ENCODE measurements at regions not wholly inside any gene's neighbourhood (a gene's known extent, or its start where the extent isn't known, plus 50 kb on each side); places are given as distances from the start of the nearest gene placed in this dataset.

DNA sequence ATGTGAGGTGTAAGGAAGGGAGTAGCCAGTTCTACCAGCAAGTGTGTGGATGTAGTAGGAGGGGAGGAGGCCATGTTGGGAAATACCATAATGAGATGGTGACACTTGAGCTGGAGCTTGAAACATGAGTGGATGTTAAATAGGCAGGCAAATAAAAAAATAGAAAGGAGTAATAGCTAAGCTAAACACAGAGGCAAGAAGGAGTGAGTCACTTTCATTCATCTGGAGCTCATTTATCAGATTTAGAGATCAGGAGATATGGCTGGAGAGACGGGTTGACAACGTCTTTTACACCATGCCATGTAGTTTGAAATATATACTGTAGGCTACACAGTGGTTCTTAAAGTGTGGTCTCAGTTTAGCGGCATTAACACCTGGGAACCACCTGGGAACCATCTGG, 390.5 kb downstream of the DIPK2A start:
- no peaks in the 10 kb centered on the region for H3K36me3 ChIP-seq (ENCODE audit: control insufficient read depth, insufficient read depth, low read length)
- H3K9ac ChIP-seq (ENCODE audit: extremely low read depth, low read length, poor library complexity, severe bottlenecking) = no peak overlapping the region
- 86 to 92% methylated on average over 2 to 3 of the region's 3 CpGs for WGBS, 2 experiments (ENCODE audit: insufficient coverage in 1 of 2, insufficient read length in 1 of 2)
- no peaks in the 10 kb centered on the region for H3K4me1 Mint-ChIP-seq
- H3K9me3 ChIP-seq (ENCODE audit: control insufficient read depth, low read length) = peaks cover 1% of the 10 kb centered on the region
- peaks cover 3% of the 10 kb centered on the region for H3K36me3 Mint-ChIP-seq (ENCODE audit: low read depth)
- H3K27me3 Mint-ChIP-seq (ENCODE audit: insufficient read depth) = no peaks in the 10 kb centered on the region
- H3K4me3 Mint-ChIP-seq = no peak overlapping the region
- no peak for TF ChIP-seq CTCF (conservative IDR thresholded peaks at IDR 0.05)
- H3K4me1 ChIP-seq (ENCODE audit: control insufficient read depth, insufficient read depth, low read length) = no peaks in the 10 kb centered on the region
- H3K9me3 Mint-ChIP-seq = peaks cover 6% of the 10 kb centered on the region
- no peak overlapping the region for H3K4me3 ChIP-seq (ENCODE audit: low read length)
- no peak overlapping the region for H3K27ac ChIP-seq (ENCODE audit: low read depth, low read length)
- no peak overlapping the region for H3K27ac Mint-ChIP-seq
- no peaks in the 10 kb centered on the region for H3K27me3 ChIP-seq (ENCODE audit: control insufficient read depth, insufficient read depth, low read length, poor library complexity, severe bottlenecking)
- no peak for DNase-seq

DNA sequence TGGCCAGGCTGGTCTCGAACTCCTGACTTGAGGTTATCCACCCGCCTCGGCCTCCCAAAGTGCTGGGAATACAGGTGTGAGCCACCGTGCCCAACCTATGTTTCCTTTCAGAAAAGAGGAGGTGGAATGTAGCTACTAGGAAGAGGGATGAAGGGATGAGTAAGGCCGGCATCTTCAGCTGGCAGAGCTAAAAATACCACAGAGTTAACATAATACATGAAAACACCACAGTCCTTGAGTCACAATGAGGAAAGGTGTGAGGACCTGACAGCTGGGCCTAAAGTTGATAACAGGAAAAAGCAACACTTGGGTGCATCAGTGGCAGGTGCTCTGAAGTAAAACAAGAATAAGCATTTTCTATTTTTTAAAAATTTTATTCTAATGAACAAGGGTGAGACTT, 392.2 kb downstream of the DIPK2A start:
- TF ChIP-seq CTCF (conservative IDR thresholded peaks at IDR 0.05) = no peak
- Mint-ChIP-seq H3K27me3 (ENCODE audit: insufficient read depth) (no peaks in the 10 kb centered on the region), H3K4me1 (no peaks in the 10 kb centered on the region), H3K9me3 (peaks cover 22% of the 10 kb centered on the region), H3K4me3 (no peak overlapping the region), H3K27ac (no peak overlapping the region), H3K36me3 (ENCODE audit: low read depth) (peaks cover 11% of the 10 kb centered on the region)
- H3K4me3 ChIP-seq (ENCODE audit: low read length) = no peak overlapping the region
- H3K27me3 ChIP-seq (ENCODE audit: control insufficient read depth, insufficient read depth, low read length, poor library complexity, severe bottlenecking) = no peaks in the 10 kb centered on the region
- no peak for DNase-seq
- H3K27ac ChIP-seq (ENCODE audit: low read depth, low read length) = no peak overlapping the region
- 93 to 100% methylated on average over 2 to 5 of the region's 5 CpGs for WGBS, 2 experiments (ENCODE audit: insufficient coverage in 1 of 2, insufficient read length in 1 of 2)
- H3K36me3 ChIP-seq (ENCODE audit: control insufficient read depth, insufficient read depth, low read length) = no peaks in the 10 kb centered on the region
- H3K9me3 ChIP-seq (ENCODE audit: control insufficient read depth, low read length) = peaks cover 18% of the 10 kb centered on the region
- no peaks in the 10 kb centered on the region for H3K4me1 ChIP-seq (ENCODE audit: control insufficient read depth, insufficient read depth, low read length)
- H3K9ac ChIP-seq (ENCODE audit: extremely low read depth, low read length, poor library complexity, severe bottlenecking) = no peak overlapping the region

DNA sequence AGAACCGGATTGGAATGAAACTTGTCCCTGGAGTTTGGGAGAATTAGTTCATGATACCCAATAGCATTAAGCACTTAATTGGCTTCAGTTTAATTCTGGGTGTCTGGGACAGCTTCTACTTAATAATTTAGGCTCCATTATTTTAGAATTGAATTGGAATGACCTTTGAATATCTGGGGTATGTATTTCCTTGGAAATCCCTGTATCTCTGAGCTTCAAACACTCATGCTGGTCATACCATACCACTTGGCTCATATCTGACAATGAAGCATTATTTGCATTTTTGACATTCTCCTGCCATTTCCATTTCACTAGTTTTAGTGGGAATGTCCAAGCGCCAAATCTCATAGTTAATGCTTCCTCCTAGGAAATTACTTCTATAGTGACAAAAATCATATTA, 393.1 kb downstream of the DIPK2A start:
- peaks cover 18% of the 10 kb centered on the region for H3K9me3 ChIP-seq (ENCODE audit: control insufficient read depth, low read length)
- no peak overlapping the region for H3K4me3 Mint-ChIP-seq
- H3K9ac ChIP-seq (ENCODE audit: extremely low read depth, low read length, poor library complexity, severe bottlenecking) = no peak overlapping the region
- no peaks in the 10 kb centered on the region for H3K27me3 ChIP-seq (ENCODE audit: control insufficient read depth, insufficient read depth, low read length, poor library complexity, severe bottlenecking)
- no peak for TF ChIP-seq CTCF (conservative IDR thresholded peaks at IDR 0.05)
- H3K9me3 Mint-ChIP-seq = peaks cover 29% of the 10 kb centered on the region
- no peaks in the 10 kb centered on the region for H3K4me1 Mint-ChIP-seq
- H3K4me3 ChIP-seq (ENCODE audit: low read length) = no peak overlapping the region
- H3K4me1 ChIP-seq (ENCODE audit: control insufficient read depth, insufficient read depth, low read length) = no peaks in the 10 kb centered on the region
- H3K36me3 ChIP-seq (ENCODE audit: control insufficient read depth, insufficient read depth, low read length) = no peaks in the 10 kb centered on the region
- H3K27me3 Mint-ChIP-seq (ENCODE audit: insufficient read depth) = no peaks in the 10 kb centered on the region
- 91 to 100% methylated on average over 1 to 2 of the region's 2 CpGs for WGBS, 2 experiments (ENCODE audit: insufficient coverage in 1 of 2, insufficient read length in 1 of 2)
- DNase-seq = no peak
- H3K36me3 Mint-ChIP-seq (ENCODE audit: low read depth) = peaks cover 11% of the 10 kb centered on the region
- no peak overlapping the region for H3K27ac Mint-ChIP-seq
- no peak overlapping the region for H3K27ac ChIP-seq (ENCODE audit: low read depth, low read length)
